H1 (cell line): ENCODE measurements at regions not wholly inside any gene's neighbourhood (a gene's known extent, or its start where the extent isn't known, plus 50 kb on each side); places are given as distances from the start of the nearest gene placed in this dataset.

Source experiments
- CTCF ChIA-PET: fragments of 300-600 bp; sonication (Branson Sonifier 250); formaldehyde crosslinking; loops from one replicate; lab custom pipeline; 2021; ENCODE audit not compliant: partially characterized antibody; lab: Charles Lee
- POLR2A ChIA-PET: fragments of 300-600 bp; sonication (Branson Sonifier 250); formaldehyde crosslinking; loops from one replicate; lab custom pipeline; 2021; ENCODE audit warnings: inconsistent platforms; ENCODE audit not compliant: partially characterized antibody; lab: Charles Lee
- DNase-seq, 2 experiments: peaks; one replicate each; pipeline versions ENCODE4 v3.0.0 to v3.0.0-alpha.2; 2010 to 2022; ENCODE audit warnings: low spot score in 2 of 2, low read depth in 1 of 2, mixed read lengths in 1 of 2
- FAIRE-seq: peaks from 2 replicates; lab custom pipeline; 2011; peaks lifted over from hg19 to GRCh38; lab: Jason Lieb, UNC
- H2AFZ ChIP-seq: 2 replicates; pipeline ENCODE4 v1.8.1; 2012; ENCODE audit warnings: low read length, inconsistent platforms
- H2AK5ac ChIP-seq: 2 replicates; pipeline ENCODE4 v1.6.1; 2013; ENCODE audit warnings: low read depth, low read length
- H2BK120ac ChIP-seq: replicated peaks from 2 replicates; pipeline ENCODE3; 2013; ENCODE audit warnings: low read depth, low read length, inconsistent platforms
- H2BK12ac ChIP-seq: 2 replicates; pipeline ENCODE4 v1.6.1; 2013; ENCODE audit warnings: low read depth, low read length
- H2BK15ac ChIP-seq: 2 replicates; pipeline ENCODE4 v1.6.1; 2013; ENCODE audit warnings: low read length
- H2BK20ac ChIP-seq: 2 replicates; pipeline ENCODE4 v1.6.1; 2013; ENCODE audit warnings: low read length
- H2BK5ac ChIP-seq: 2 replicates; pipeline ENCODE4 v1.6.1; 2013; ENCODE audit warnings: low read depth, low read length
- H3K14ac ChIP-seq: 2 replicates; pipeline ENCODE4 v1.6.1; 2013; ENCODE audit warnings: inconsistent platforms; ENCODE audit not compliant: insufficient read length
- H3K18ac ChIP-seq: 2 replicates; pipeline ENCODE4 v1.6.1; 2013; ENCODE audit warnings: low read length; ENCODE audit errors: extremely low read depth
- H3K23ac ChIP-seq: 2 replicates; pipeline ENCODE4 v1.6.1; 2013; ENCODE audit warnings: inconsistent platforms; ENCODE audit not compliant: insufficient read length
- H3K23me2 ChIP-seq: 2 replicates; pipeline ENCODE4 v1.6.1; 2013; ENCODE audit warnings: low read depth, low read length
- H3K27ac ChIP-seq: 2 replicates; pipeline ENCODE4 v1.6.1; 2011; ENCODE audit warnings: low read depth, low read length, inconsistent platforms
- H3K27me3 ChIP-seq, 4 experiments: replicated peaks in 1 of 4; 1 replicate in 1 of 4; 2 replicates in 3 of 4; pipeline versions ENCODE4 v1.6.1 to v1.8.1; 2011 to 2013; ENCODE audit warnings: low read length in 3 of 4, mild to moderate bottlenecking in 3 of 4, inconsistent platforms in 2 of 4, mixed read lengths in 2 of 4, moderate library complexity in 1 of 4; ENCODE audit not compliant: control insufficient read depth in 3 of 4, insufficient read depth in 3 of 4; ENCODE audit errors: extremely low read depth in 1 of 4
- H3K36me3 ChIP-seq, 4 experiments: 2 replicates each; pipeline versions ENCODE4 v1.6.1 to v1.8.1; 2011 to 2013; ENCODE audit warnings: mild to moderate bottlenecking in 4 of 4, low read length in 3 of 4, moderate library complexity in 2 of 4, control low read depth in 1 of 4, inconsistent platforms in 1 of 4; ENCODE audit not compliant: insufficient read depth in 4 of 4, control insufficient read depth in 2 of 4
- H3K4ac ChIP-seq: replicated peaks from 2 replicates; pipeline ENCODE3; 2013; ENCODE audit warnings: low read length, low read depth, mixed read lengths, inconsistent platforms; ENCODE audit not compliant: insufficient read length
- H3K4me1 ChIP-seq, 4 experiments: replicated peaks in 1 of 4; 1 replicate in 1 of 4; 2 replicates in 3 of 4; pipeline versions ENCODE4 v1.6.1 to v1.8.1; 2011 to 2013; ENCODE audit warnings: low read length in 3 of 4, inconsistent platforms in 2 of 4, mixed read lengths in 1 of 4; ENCODE audit not compliant: insufficient read depth in 4 of 4, control insufficient read depth in 3 of 4
- H3K4me2 ChIP-seq, 2 experiments: 2 replicates each; pipeline versions ENCODE4 v1.6.1 to v1.8.1; 2011 to 2013; ENCODE audit warnings: low read depth in 2 of 2, low read length in 2 of 2, control low read depth in 1 of 2, inconsistent platforms in 1 of 2, mild to moderate bottlenecking in 1 of 2; ENCODE audit not compliant: insufficient read depth in 1 of 2
- H3K4me3 ChIP-seq, 4 experiments: fragments of 200-600, 300-600 bp in 1 of 4; sonication (generic), shearing (Covaris generic), sonication (Bioruptor Twin) in 1 of 4; 2 replicates each; pipeline versions ENCODE4 v1.5.1 to v1.8.1; 2011 to 2016; ENCODE audit warnings: low read length in 4 of 4, low read depth in 3 of 4, control low read depth in 2 of 4, inconsistent platforms in 2 of 4, mild to moderate bottlenecking in 2 of 4, mixed read lengths in 1 of 4, moderate library complexity in 1 of 4; ENCODE audit not compliant: insufficient read depth in 2 of 4; ENCODE audit errors: extremely low read depth in 1 of 4
- H3K56ac ChIP-seq: replicated peaks from 2 replicates; pipeline ENCODE3; 2013; ENCODE audit warnings: low read depth, mild to moderate bottlenecking, mixed read lengths, low read length, inconsistent platforms; ENCODE audit not compliant: insufficient read length
- H3K79me1 ChIP-seq: 2 replicates; pipeline ENCODE4 v1.6.1; 2013; ENCODE audit warnings: low read depth, low read length, control low read depth
- H3K79me2 ChIP-seq, 2 experiments: 2 replicates each; pipeline versions ENCODE4 v1.6.1 to v1.8.1; 2012 to 2013; ENCODE audit warnings: low read length in 2 of 2, mild to moderate bottlenecking in 2 of 2, inconsistent platforms in 1 of 2; ENCODE audit not compliant: insufficient read depth in 2 of 2, control insufficient read depth in 1 of 2
- H3K9ac ChIP-seq, 4 experiments: replicated peaks in 1 of 4; 1 replicate in 1 of 4; 2 replicates in 3 of 4; pipeline versions ENCODE4 v1.6.1 to v1.8.1; 2011 to 2013; ENCODE audit warnings: low read depth in 3 of 4, low read length in 3 of 4, control low read depth in 2 of 4, mild to moderate bottlenecking in 2 of 4, moderate library complexity in 2 of 4, inconsistent platforms in 1 of 4; ENCODE audit errors: extremely low read depth in 1 of 4
- H3K9me3 ChIP-seq, 2 experiments: 2 replicates each; pipeline versions ENCODE4 v1.6.1 to v1.8.1; 2012 to 2013; ENCODE audit warnings: mild to moderate bottlenecking in 2 of 2, moderate library complexity in 2 of 2, control low read depth in 1 of 2, inconsistent platforms in 1 of 2, low read depth in 1 of 2, low read length in 1 of 2, mixed read lengths in 1 of 2; ENCODE audit not compliant: insufficient read depth in 2 of 2
- H4K20me1 ChIP-seq, 2 experiments: replicated peaks in 1 of 2; 2 replicates each; pipeline versions ENCODE3 to v1.8.1; 2011 to 2013; ENCODE audit warnings: inconsistent platforms in 2 of 2, low read length in 2 of 2, mild to moderate bottlenecking in 1 of 2; ENCODE audit not compliant: insufficient read depth in 2 of 2, control insufficient read depth in 1 of 2
- H4K5ac ChIP-seq: 2 replicates; pipeline ENCODE4 v1.6.1; 2013; ENCODE audit warnings: low read length, low read depth, mixed read lengths, inconsistent platforms; ENCODE audit not compliant: insufficient read length
- H4K8ac ChIP-seq: 2 replicates; pipeline ENCODE4 v1.8.0; 2013; ENCODE audit warnings: mild to moderate bottlenecking, moderate library complexity, low read length, inconsistent platforms; ENCODE audit not compliant: insufficient read depth; ENCODE audit errors: extremely low read depth
- H4K91ac ChIP-seq: replicated peaks from 2 replicates; pipeline ENCODE3; 2013; ENCODE audit warnings: low read length, mixed read lengths, inconsistent platforms; ENCODE audit not compliant: insufficient read length
- EP300 ChIP-seq, 2 experiments: IDR thresholded peaks; 1 replicate in 1 of 2; 2 replicates in 1 of 2; pipeline ENCODE4 v1.6.1; 2011 to 2012; ENCODE audit warnings: low read depth in 2 of 2, low read length in 2 of 2, mild to moderate bottlenecking in 2 of 2, borderline replicate concordance in 1 of 2, inconsistent platforms in 1 of 2, moderate library complexity in 1 of 2
- NRF1 ChIP-seq: IDR thresholded peaks from 2 replicates; pipeline ENCODE4 v1.6.1; 2011; ENCODE audit warnings: mild to moderate bottlenecking, low read depth, low read length, improper control_type of control experiment
- WGBS, 2 experiments: shearing (Covaris generic) in 1 of 2; methylation state at CpG; one replicate each; pipeline versions ENCODE4 v1.1.6 to v1.1.7; 2013 to 2015; ENCODE audit warnings: low lambda C conversion rate in 2 of 2, mixed read lengths in 2 of 2, inconsistent platforms in 1 of 2, low coverage in 1 of 2, missing lambda C conversion rate in 1 of 2; ENCODE audit not compliant: insufficient replicate concordance in 2 of 2, insufficient coverage in 1 of 2, insufficient read length in 1 of 2; ENCODE audit errors: extremely low coverage in 1 of 2, missing lambda C conversion rate in 1 of 2; 5-methylcytosine and 5-hydroxymethylcytosine counted together

GRCh38 chr6:100121854-100122609 is 128.0 kb upstream of the MCHR2 start:
- POLR2A ChIA-PET, result interaction anchor here (0.6 kb wide), 1 partner anchor 1011 kb away, joined by 3 read pairs; no protein-coding TSS in a partner anchor
- no peak overlapping the region for H4K5ac ChIP-seq

More at GRCh38 chr6:100121854-100122609, 128.0 kb upstream of the MCHR2 start:
- H3K4me3 ChIP-seq, result no peak overlapping the region
- no peak overlapping the region for H3K23ac ChIP-seq
- H3K9ac ChIP-seq, result no peak overlapping the region
- H3K14ac ChIP-seq, result no peak overlapping the region
- no peak overlapping the region for H3K56ac ChIP-seq
- no peak overlapping the region for H2BK120ac ChIP-seq
- CTCF ChIA-PET, result interaction anchor here (0.8 to 4.3 kb wide), 8 partner anchors 13 to 339 kb away, joined by 3 to 24 read pairs (median 4); no protein-coding TSS in a partner anchor
- DNase-seq (no peak), FAIRE-seq (no peak)
- H3K79me2 ChIP-seq, result no peaks in the 10 kb centered on the region
- no peak overlapping the region for H3K4me2 ChIP-seq
- no peak overlapping the region for H2BK15ac ChIP-seq
- TF ChIP-seq EP300 (IDR thresholded peaks at IDR 0.05; ENCODE audit: borderline replicate concordance in 1 of 2, low read depth in 2 of 2, low read length in 2 of 2) (no peak), NRF1 (no peak)
- H3K23me2 ChIP-seq, result no peaks in the 10 kb centered on the region
- H4K91ac ChIP-seq, result no peak overlapping the region
- 93% methylated on average over 2 of the region's 2 CpGs; no CpG with 5 or more reads in 1 of the 2 experiments for WGBS, 2 experiments
- H4K8ac ChIP-seq, result no peak overlapping the region
- H2BK5ac ChIP-seq, result no peak overlapping the region
- H3K27me3 ChIP-seq, result no peaks in the 10 kb centered on the region; a peak in 1 of 7 replicates
- no peak overlapping the region for H2BK12ac ChIP-seq
- no peaks in the 10 kb centered on the region for H3K4me1 ChIP-seq
- no peak overlapping the region for H2AFZ ChIP-seq
- H3K4ac ChIP-seq, result no peak overlapping the region
- no peak overlapping the region for H3K18ac ChIP-seq
- H3K36me3 ChIP-seq, result no peaks in the 10 kb centered on the region; a peak in 1 of 8 replicates
- no peak overlapping the region for H2AK5ac ChIP-seq
- H4K20me1 ChIP-seq, result no peaks in the 10 kb centered on the region
- H3K79me1 ChIP-seq, result no peaks in the 10 kb centered on the region
- no peaks in the 10 kb centered on the region for H3K9me3 ChIP-seq
- no peak overlapping the region for H3K27ac ChIP-seq
- no peak overlapping the region for H2BK20ac ChIP-seq
